Islet precursor cell (in vitro differentiated cells): ENCODE measurements at regions not wholly inside any gene's neighbourhood (a gene's known extent, or its start where the extent isn't known, plus 50 kb on each side); places are given as distances from the start of the nearest gene placed in this dataset.

Experiments used
- DNase-seq: peaks from one replicate; pipeline ENCODE4 v3.0.0-alpha.2; 2018

DNA sequence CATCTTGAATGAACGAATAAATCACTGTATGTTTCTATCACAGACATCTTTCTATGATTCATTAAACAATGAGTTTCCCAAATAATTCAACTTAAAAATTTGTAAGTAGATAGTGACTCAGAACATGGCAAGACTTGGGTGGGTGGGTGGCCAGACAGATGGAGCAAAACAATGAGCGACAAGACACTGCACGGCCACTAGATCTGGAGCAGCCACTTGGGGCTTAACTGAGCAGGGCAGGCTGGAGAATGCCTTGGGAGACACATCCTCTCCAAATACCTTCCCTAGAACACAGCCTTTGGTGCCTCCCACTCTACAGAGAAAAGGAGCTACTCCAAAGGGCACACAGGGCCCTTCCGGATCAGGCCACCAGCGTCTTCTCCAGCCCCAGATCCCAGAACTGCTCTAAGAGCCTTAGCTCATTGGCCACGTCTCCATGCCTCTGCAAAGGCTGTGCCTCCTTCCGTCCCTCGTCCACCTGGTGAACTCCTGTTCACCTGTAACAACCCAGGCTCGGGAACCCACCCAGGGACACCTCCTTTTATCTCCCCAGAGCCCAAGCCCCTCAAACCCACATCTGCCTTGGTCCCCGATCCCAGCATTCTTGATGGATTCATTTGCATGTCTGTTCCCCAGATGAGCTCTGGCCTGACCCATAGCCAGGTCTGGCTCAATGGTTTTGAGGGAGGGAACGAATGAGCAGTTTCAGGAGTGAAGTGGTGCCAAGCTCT lies 134.9 kb upstream of the IQSEC1 start:
- DNase-seq = no peak

GRCh38 chr3:13207578-13207922 lies 134.3 kb upstream of the IQSEC1 start:
- no peak for DNase-seq

DNA sequence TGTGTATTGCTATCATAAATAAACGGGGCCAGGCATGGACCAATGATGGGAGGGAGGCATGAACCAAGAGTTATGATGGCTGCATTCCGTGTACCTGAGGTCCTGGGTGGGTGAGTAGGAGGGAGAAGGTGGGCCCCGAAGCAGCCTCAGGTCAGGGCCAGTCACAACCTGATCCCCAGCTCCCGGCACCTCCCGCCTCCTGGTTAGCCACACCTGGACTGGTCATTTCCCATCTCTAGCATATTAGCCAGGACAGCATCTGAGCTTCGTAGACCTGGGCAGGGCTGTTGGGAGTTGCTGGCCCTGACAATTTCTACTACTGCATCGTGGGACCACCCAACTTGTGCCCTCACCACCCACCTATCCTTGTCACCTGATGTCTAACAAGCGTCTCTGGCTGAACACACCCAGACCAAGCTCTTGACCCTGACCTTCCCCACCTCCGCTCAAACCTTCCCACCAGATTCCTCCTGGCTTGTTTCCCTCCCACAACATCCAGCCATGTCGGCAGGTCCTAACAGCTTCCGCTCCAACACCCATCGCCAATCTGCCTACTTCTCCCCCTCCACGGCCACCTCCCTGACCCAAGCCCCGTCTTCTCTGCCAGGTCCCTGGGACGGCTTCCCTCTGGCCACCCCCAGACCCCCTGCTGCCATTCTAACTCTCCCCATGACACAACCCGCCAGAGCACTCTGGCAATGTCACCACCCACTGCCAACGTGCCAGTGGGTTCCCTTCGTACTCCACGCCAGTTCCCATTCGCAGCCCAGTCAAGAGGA lies 133.8 kb upstream of the IQSEC1 start:
- peak; percentile 37 for DNase-seq

DNA sequence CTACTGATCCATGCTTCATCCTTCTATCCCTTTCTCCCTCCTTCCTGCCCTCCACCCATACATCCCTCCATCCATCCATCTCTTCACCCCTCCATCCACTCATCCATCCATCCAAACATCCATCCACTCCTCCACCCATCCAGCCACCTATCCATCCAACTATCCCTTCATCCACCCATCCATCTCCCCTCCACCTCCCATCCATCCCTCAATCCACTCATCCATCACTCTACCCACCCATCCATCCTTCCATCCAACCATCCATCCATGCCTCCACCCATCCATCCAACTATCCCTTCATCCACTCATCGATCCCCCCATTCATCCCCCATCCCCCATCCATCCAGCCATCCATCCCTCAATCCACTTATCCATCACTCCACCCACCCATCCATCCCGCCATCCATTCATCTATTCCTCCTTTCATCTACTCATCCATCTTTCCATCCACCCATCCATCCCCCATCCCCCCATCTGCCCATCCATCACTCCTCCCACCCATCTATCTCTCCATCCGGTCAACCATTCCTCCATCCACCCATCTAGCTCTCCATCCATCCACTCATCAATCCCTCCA lies 132.4 kb upstream of the IQSEC1 start:
- no peak for DNase-seq

DNA sequence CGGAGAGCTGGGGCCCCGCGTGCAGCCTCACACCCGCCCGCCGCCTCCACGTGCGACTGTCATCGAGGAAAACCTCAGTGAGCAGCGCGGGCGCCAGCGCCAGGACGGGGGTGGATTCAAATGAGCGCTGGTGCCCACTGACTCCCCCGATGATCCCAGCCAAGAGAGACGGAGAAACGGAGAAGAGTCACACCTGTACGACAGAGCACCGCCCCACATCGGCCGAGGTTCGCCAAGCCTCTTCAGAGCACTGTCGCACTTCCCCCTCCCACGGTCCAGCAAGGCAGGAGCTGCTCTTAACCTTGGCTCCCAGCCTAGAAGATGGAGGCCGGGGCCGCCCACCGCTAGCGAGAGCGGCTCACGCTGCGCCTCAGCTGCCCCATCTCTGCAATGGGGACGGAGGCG lies 130.9 kb upstream of the IQSEC1 start:
- DNase-seq = no peak

GRCh38 chr3:13203398-13204176 lies 130.4 kb upstream of the IQSEC1 start:
- DNase-seq = no peak

DNA sequence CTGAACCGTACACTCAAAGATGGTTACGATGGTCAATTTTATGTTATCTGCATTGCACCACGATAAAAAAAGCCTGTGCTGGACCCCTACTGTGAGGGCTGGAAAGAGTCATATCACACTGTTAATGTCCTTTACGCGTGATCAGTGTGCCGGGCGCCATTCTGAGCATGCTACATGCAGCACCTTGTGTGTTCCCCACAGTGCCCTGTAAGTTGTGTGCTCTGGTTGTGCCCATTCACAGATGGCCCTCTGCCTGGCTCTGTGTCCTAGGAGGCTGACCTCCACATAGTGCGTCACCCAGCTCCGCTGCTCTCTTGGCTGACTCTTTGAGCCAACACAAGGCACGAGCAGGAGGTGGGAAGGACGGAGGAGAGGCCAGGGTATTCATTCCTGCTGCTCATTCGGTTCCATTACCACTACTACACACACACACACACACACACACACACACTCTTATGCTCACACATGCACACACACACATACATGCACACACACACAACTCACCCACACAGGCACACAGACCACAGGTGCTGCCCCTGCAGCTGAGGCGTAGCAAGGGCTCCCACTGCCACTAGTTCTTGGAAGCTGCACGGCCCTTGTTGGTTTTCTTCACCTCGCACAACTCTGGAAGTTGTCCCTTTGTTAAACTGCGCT lies 129.6 kb upstream of the IQSEC1 start:
- no peak for DNase-seq

- no peak for DNase-seq
These were observed 128.6 kb upstream of the IQSEC1 start for GRCh38 chr3:13201851-13202250.

- no peak for DNase-seq
These were observed 127.7 kb upstream of the IQSEC1 start for GRCh38 chr3:13200946-13201345.

DNA sequence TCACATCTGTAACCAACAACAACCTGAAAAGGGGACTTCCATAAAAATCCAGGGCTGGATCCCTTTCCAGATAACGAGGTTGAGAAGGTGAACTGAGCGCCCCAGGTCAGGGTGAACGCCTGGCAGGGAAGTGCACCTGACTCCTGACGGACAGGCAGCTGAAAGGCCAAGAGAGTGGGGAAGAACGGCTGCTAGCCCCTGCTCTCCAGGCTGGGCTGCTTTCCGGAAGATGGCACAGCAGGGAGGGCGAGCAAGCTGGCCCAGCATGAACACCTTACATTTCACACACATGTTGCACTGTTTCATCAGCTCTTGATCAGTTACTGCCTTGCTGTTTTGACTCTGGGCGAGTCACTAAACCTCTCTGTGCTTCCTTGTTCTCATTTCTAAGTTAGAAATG lies 127.2 kb upstream of the IQSEC1 start:
- no peak for DNase-seq

GRCh38 chr3:13199899-13200451 lies 126.7 kb upstream of the IQSEC1 start:
- DNase-seq = no peak

GRCh38 chr3:13199006-13199776 lies 126.0 kb upstream of the IQSEC1 start:
- DNase-seq = no peak

DNA sequence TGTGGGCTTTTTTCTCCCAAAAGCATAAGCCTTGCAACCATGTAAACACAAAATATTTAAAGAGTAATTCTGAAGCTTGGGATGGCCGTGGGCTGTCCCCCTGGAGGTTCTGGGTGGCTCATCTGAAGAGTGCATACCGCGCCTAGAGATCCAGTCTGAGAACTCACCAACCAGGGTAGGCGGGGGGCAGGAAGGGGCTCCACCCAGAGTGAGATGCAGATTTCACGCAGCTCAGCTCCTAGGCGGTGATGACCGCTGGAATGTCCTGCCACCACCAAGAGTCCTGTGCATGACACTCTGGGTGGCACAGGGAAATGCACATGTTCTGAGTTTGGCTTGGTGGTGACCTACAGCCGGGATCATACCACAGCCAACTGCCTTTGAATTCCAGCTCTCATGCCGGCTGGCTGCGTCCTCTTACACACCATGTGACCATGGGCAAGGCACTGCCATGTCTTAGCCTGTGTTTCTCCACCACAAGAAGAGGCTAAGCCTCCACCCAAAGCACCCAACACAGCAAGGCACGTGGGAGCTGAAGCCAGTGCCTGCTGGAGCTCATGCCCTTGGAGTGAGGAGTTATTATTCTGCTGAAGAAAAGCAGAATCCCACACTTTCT lies 125.1 kb upstream of the IQSEC1 start:
- no peak for DNase-seq

- DNase-seq = no peak
These were observed 124.6 kb upstream of the IQSEC1 start for GRCh38 chr3:13197795-13198194.

- DNase-seq = no peak
These were observed 124.1 kb upstream of the IQSEC1 start for GRCh38 chr3:13197281-13197680.

GRCh38 chr3:13195374-13195773 lies 122.1 kb upstream of the IQSEC1 start:
- no peak for DNase-seq

- DNase-seq = no peak
These were observed 121.3 kb upstream of the IQSEC1 start for GRCh38 chr3:13194285-13195209.

DNA sequence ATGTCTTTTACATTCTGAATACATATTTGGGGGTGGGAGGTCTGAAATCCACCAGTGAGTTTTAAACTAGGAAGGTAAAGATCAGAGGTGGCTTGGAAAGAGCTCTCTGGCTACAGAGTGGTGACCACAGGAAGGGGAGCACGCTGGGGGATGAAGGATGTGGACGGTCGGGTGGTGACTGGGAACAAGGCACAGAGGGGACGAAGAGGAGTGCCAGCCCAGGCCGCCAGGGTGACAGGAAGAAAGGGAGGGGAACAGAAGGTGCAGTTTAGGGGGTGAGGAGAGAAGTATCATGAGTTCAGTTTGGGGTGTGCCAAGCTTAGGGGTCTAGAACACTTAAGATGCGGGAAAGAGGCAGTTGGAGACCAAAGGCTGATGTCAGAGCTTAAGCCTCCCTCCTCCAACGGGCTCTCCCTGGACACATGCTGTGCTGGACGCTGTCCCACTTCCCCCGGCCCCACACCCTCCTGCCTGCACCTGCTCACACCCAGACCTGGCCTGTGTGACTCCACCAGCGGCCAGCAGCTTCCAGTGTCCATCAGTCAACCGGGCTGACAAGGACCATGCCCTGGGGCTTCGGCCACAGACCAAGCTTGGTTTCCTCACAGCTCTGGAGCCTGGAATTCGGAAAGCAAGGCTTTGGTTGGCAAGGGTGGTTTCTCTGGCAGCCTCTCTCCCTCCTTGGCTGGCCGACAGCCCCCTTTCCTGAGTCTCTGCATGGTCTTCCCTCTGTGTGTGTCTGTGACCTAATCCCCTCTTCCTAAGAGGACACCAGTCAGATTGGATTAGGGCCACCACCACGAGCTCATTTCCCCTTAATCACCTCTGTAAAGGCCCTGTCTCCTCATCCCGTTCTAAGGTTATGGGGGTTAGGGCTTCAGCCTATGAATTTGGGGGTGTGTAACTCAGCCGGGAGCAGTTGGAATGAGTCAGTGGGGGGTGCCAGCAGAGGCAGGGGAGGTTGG lies 120.4 kb upstream of the IQSEC1 start:
- DNase-seq = no peak
